CD14-positive monocyte (primary cell): ENCODE measurements at regions not wholly inside any gene's neighbourhood (a gene's known extent, or its start where the extent isn't known, plus 50 kb on each side); places are given as distances from the start of the nearest gene placed in this dataset.

Source experiments
- DNase-seq, 3 donors: peaks; one replicate each; pipeline ENCODE4 v3.0.0-alpha.2; 2011 to 2022
- H2AFZ ChIP-seq: 2 replicates; pipeline ENCODE4 v1.6.0; 2012; ENCODE audit warnings: mild to moderate bottlenecking, low read depth, low read length, inconsistent platforms; ENCODE audit not compliant: insufficient read depth, poor library complexity, severe bottlenecking
- H3K27ac ChIP-seq, 2 donors: 1 replicate in 1 of 2; 2 replicates in 1 of 2; pipeline ENCODE4 v1.5.1; 2012 to 2013; ENCODE audit warnings: low read length in 2 of 2, control low read depth in 1 of 2, inconsistent platforms in 1 of 2, low read depth in 1 of 2, mild to moderate bottlenecking in 1 of 2
- H3K27me3 ChIP-seq, 2 donors: one replicate each; pipeline versions ENCODE4 v1.6.0 to v1.6.1; 2011 to 2013; ENCODE audit warnings: low read length in 2 of 2; ENCODE audit not compliant: control insufficient read depth in 2 of 2, insufficient read depth in 2 of 2
- H3K36me3 ChIP-seq, 2 donors: replicated peaks in 1 of 2; 1 replicate in 1 of 2; 2 replicates in 1 of 2; pipeline versions ENCODE4 v1.5.1 to v1.6.1; 2012 to 2013; ENCODE audit warnings: low read length in 2 of 2, control low read depth in 1 of 2, inconsistent platforms in 1 of 2, mild to moderate bottlenecking in 1 of 2; ENCODE audit not compliant: insufficient read depth in 2 of 2, control insufficient read depth in 1 of 2
- H3K4me1 ChIP-seq, 2 donors: 1 replicate in 1 of 2; 2 replicates in 1 of 2; pipeline versions ENCODE4 v1.5.1 to v1.6.1; 2012 to 2013; ENCODE audit warnings: low read length in 2 of 2, control low read depth in 1 of 2, inconsistent platforms in 1 of 2, mild to moderate bottlenecking in 1 of 2, moderate library complexity in 1 of 2; ENCODE audit not compliant: insufficient read depth in 2 of 2, control insufficient read depth in 1 of 2
- H3K4me2 ChIP-seq: replicated peaks from 2 replicates; pipeline ENCODE3; 2012; ENCODE audit warnings: low read length, moderate library complexity, mild to moderate bottlenecking; ENCODE audit not compliant: poor library complexity, severe bottlenecking; ENCODE audit errors: extremely low read depth
- H3K4me3 ChIP-seq, 3 experiments: fragments of 200-600 bp in 1 of 3; sonication (generic) in 1 of 3; replicated peaks in 1 of 3; 1 replicate in 2 of 3; 2 replicates in 1 of 3; pipeline ENCODE4 v1.5.1; 2011 to 2013; ENCODE audit warnings: low read length in 3 of 3, mild to moderate bottlenecking in 3 of 3, control low read depth in 2 of 3, low read depth in 2 of 3, inconsistent platforms in 1 of 3, moderate library complexity in 1 of 3
- H3K79me2 ChIP-seq: 2 replicates; pipeline ENCODE4 v1.6.0; 2012; ENCODE audit warnings: mild to moderate bottlenecking, control low read depth, inconsistent platforms, low read length, moderate library complexity; ENCODE audit not compliant: insufficient read depth
- H3K9ac ChIP-seq: 2 replicates; pipeline ENCODE4 v1.6.0; 2017; ENCODE audit warnings: low read length, mild to moderate bottlenecking; ENCODE audit not compliant: insufficient read depth, poor library complexity, severe bottlenecking
- H3K9me3 ChIP-seq, 2 donors: replicated peaks in 1 of 2; 1 replicate in 1 of 2; 2 replicates in 1 of 2; pipeline versions ENCODE4 v1.5.1 to v1.6.1; 2012 to 2013; ENCODE audit warnings: low read length in 2 of 2, control low read depth in 1 of 2; ENCODE audit not compliant: control insufficient read depth in 1 of 2, insufficient read depth in 1 of 2
- H4K20me1 ChIP-seq: 2 replicates; pipeline ENCODE4 v1.6.0; 2012; ENCODE audit warnings: mild to moderate bottlenecking, low read length, control low read depth, moderate library complexity; ENCODE audit not compliant: insufficient read depth
- H3K27ac Mint-ChIP-seq, 7 donors: one replicate each; pipeline ENCODE4 v1.8.0; 2020; ENCODE audit warnings: mild to moderate bottlenecking in 7 of 7, mixed read lengths in 7 of 7, moderate library complexity in 6 of 7, inconsistent platforms in 2 of 7
- H3K27me3 Mint-ChIP-seq, 3 donors: one replicate each; pipeline ENCODE4 v1.8.0; 2021 to 2022; ENCODE audit warnings: low read depth in 3 of 3, mild to moderate bottlenecking in 3 of 3, mixed read lengths in 3 of 3, moderate library complexity in 3 of 3, inconsistent platforms in 1 of 3
- H3K36me3 Mint-ChIP-seq, 2 donors: one replicate each; pipeline ENCODE4 v1.8.0; 2020; ENCODE audit warnings: mixed read lengths in 2 of 2, inconsistent platforms in 1 of 2, mild to moderate bottlenecking in 1 of 2
- H3K4me1 Mint-ChIP-seq: one replicate; pipeline ENCODE4 v1.8.0; 2020; ENCODE audit warnings: mild to moderate bottlenecking, mixed read lengths
- H3K4me3 Mint-ChIP-seq, 2 donors: one replicate each; pipeline ENCODE4 v1.8.0; 2020; ENCODE audit warnings: mild to moderate bottlenecking in 2 of 2, mixed read lengths in 2 of 2, moderate library complexity in 1 of 2
- H3K9me3 Mint-ChIP-seq, 7 donors: one replicate each; pipeline ENCODE4 v1.8.0; 2020 to 2022; ENCODE audit warnings: mixed read lengths in 7 of 7, mild to moderate bottlenecking in 6 of 7, moderate library complexity in 6 of 7, inconsistent platforms in 2 of 7
- CTCF ChIP-seq: fragments of 200-600 bp; IDR thresholded peaks from one replicate; pipeline ENCODE4 v1.8.0; 2022; ENCODE audit warnings: antibody characterized with exemption, mild to moderate bottlenecking
- WGBS: methylation state at CpG from one replicate; pipeline ENCODE4 v1.1.5; 2013; ENCODE audit warnings: missing lambda C conversion rate; ENCODE audit not compliant: insufficient coverage; 5-methylcytosine and 5-hydroxymethylcytosine counted together
- intact Hi-C, 2 donors: fragments of 100-400 bp; cut with micrococcal nuclease; formaldehyde crosslinking; loops; one replicate each; pipeline versions ENCODE4 v1.15.0 to v1.15.1; 2023

GRCh38 chr4:65798498-65799127, 128.3 kb upstream of the EPHA5 start:
- Histone ChIP-seq H3K4me2 (no peak overlapping the region), H2AFZ (no peak overlapping the region), H3K27ac (no peak overlapping the region), H3K27me3 (no peaks in the 10 kb centered on the region), H3K36me3 (no peaks in the 10 kb centered on the region), H3K9ac (no peak overlapping the region), H3K79me2 (no peaks in the 10 kb centered on the region), H4K20me1 (no peaks in the 10 kb centered on the region), H3K4me1 (no peaks in the 10 kb centered on the region), H3K9me3 (no peaks in the 10 kb centered on the region), H3K4me3 (no peak overlapping the region)
- no CpG with 5 or more reads among the region's 2 CpGs for WGBS
- no peak for DNase-seq
- Mint-ChIP-seq H3K9me3 (peaks cover 0 to 5% (median 2%) of the 10 kb centered on the region in 7 donors), H3K27ac (no peak overlapping the region), H3K27me3 (peaks cover 0 to 2% (median 0%) of the 10 kb centered on the region in 3 donors), H3K36me3 (no peaks in the 10 kb centered on the region), H3K4me3 (no peak overlapping the region), H3K4me1 (no peaks in the 10 kb centered on the region)
- intact Hi-C loops: no loop called here
- TF ChIP-seq CTCF: no peak

- peaks cover 0 to 2% (median 0%) of the 10 kb centered on the region in 3 donors for H3K27me3 Mint-ChIP-seq
- no peak for TF ChIP-seq CTCF
- WGBS: 0% methylated on average over 1 of the region's 5 CpGs
Observed at GRCh38 chr4:65791812-65792308, 121.6 kb upstream of the EPHA5 start.

More at GRCh38 chr4:65791812-65792308, 121.6 kb upstream of the EPHA5 start:
- Histone ChIP-seq H2AFZ (no peak overlapping the region), H3K27me3 (no peaks in the 10 kb centered on the region), H3K9me3 (no peaks in the 10 kb centered on the region), H3K4me1 (no peaks in the 10 kb centered on the region), H3K4me3 (no peak overlapping the region), H3K4me2 (no peak overlapping the region), H4K20me1 (no peaks in the 10 kb centered on the region), H3K27ac (no peak overlapping the region), H3K36me3 (no peaks in the 10 kb centered on the region), H3K79me2 (no peaks in the 10 kb centered on the region), H3K9ac (no peak overlapping the region)
- DNase-seq: no peak
- Mint-ChIP-seq H3K4me1 (no peaks in the 10 kb centered on the region), H3K4me3 (no peak overlapping the region), H3K27ac (no peak overlapping the region), H3K9me3 (peaks cover 0 to 4% (median 0%) of the 10 kb centered on the region in 7 donors), H3K36me3 (no peaks in the 10 kb centered on the region)
- intact Hi-C loops: no loop called here
